ENCODE measurements at regions not wholly inside any gene's neighbourhood (a gene's known extent, or its start where the extent isn't known, plus 50 kb on each side); places are given as distances from the start of the nearest gene placed in this dataset.
"Not testable (repeated sequence)": the region's sequence is repeated elsewhere in the genome, so short reads cannot be mapped to it uniquely, and the experiment has no call there.

DNA sequence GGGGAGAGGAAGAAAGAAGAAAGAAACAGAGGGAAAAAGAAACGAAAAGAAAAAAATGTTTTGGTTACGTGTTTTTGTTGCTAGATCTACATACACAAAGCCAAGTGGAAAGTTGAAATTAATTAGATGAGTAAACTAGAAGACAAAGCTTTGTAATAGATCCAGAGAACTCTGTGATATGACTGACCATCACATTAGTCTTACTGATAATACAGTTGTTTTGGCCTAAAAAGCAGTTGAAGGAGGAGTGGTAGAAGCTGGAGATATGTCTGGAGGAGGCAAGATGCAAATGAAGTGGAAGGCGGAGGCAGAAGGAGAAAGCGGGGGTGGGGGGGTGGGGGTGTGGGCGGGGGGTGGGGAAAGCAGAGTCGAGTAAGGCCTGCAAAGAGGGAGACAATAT is 500.1 kb upstream of the ID4 start:
- no peak for DNase-seq

- DNase-seq = no peak
These were observed 494.6 kb upstream of the ID4 start for GRCh38 chr6:19342616-19343015.

GRCh38 chr6:19349429-19349828 is 487.7 kb upstream of the ID4 start:
- no peak for DNase-seq

- no peak for DNase-seq
These were observed 483.0 kb upstream of the ID4 start for GRCh38 chr6:19354181-19354580.

DNA sequence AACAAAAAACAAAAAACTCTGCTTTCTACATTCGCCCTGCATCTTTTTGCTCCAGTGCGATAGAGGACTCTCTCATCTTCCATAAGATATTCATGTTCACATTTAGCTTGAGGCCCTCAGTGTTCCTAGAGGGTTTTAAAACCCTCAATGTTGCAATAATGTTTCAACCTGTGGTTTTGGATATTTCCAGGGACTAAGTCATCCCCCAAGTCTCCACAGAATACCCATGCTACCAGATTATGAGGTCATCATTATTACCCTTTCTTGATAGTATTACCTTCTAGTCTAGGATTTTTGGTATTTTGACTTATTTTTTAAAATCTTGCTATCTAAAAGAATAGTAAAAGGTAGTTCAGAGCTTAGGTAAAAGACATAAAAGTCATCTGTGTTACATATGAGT is 480.5 kb upstream of the ID4 start:
- DNase-seq = no peak

DNA sequence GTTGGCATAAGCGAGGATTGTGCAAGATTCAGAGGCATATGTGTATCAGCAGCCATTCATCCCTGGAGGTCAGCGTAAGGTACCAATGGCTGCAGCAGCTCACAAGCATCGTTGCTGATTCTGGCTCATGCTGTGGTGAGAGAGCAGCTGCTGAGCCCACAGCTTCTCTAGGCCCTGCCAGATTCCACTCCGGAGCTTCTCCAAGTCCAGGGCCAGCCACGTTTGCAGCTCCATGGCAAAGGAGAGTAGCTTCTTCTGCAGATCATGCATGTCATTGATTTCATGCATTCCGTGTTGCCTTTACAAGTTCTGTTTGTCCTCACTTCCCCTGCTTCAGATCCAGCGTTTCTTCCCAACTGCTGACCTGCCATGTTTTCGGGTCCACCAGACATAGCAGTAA is 474.8 kb upstream of the ID4 start:
- DNase-seq = no peak

- DNase-seq = no peak
These were observed 468.7 kb upstream of the ID4 start for GRCh38 chr6:19368511-19368910.

DNA sequence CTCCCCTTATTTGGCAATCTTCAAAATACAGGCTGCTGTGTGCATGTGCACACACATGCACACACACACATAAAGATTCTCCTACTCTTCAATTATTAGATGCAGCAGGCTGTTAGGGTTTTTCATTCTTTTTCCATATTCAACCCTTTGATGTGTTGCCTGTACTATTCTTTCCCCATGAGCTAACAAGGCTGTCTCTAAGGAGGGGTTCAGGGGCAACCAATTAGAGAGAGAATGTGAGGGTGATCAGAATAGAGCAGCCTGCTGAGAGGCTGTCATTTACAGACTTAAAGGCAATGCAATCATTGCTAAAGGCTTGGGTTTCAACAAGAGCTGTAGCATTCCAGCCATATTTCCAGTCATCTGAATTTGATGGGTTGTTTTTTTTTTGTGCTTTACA is 467.4 kb upstream of the ID4 start:
- DNase-seq = no peak

DNA sequence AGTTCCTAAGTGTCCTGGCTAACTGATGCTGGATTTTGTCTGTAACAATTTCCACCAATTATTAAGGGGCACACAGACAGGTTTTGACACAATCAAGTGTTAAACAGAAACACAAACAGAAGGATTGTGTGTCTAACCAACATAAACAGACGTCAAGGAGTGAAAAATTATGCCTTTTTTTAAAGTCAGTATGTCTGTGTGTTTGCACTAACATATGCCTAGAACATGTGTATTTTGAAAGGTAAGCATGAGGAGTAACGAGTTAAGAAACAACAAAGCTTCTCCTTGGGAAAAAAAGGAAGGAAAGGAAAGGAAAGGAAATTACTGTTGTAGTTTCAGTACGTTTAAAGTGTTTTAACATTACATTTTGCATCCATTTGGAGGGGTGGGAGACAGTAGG is 466.3 kb upstream of the ID4 start:
- no peak for DNase-seq

- no peak for DNase-seq
These were observed 461.6 kb upstream of the ID4 start for GRCh38 chr6:19375613-19376012.

DNA sequence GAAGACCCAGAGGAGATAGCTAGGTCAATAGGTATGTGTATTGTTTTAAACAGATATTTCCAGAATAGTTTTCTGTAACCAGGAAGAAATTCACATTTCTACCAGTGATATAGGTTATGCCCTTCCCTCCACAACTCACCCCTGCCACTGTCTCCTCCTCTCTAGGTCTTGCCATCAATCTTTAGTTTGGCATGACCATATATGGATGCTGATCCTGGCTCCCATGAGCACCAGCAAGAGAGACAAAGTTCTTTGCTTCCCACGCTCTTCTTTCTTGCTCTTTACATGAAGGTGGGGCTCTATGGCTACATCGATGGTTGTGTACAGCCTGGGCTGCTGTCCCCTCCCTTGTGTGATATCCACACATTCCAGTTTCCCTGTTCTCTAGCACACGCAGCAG is 459.4 kb upstream of the ID4 start:
- no peak for DNase-seq

- DNase-seq = no peak
These were observed 456.9 kb upstream of the ID4 start for GRCh38 chr6:19380293-19380692.

GRCh38 chr6:19382676-19383075 is 454.5 kb upstream of the ID4 start:
- no peak for DNase-seq

- no peak for DNase-seq
These were observed 445.2 kb upstream of the ID4 start for GRCh38 chr6:19391926-19392325.

DNA sequence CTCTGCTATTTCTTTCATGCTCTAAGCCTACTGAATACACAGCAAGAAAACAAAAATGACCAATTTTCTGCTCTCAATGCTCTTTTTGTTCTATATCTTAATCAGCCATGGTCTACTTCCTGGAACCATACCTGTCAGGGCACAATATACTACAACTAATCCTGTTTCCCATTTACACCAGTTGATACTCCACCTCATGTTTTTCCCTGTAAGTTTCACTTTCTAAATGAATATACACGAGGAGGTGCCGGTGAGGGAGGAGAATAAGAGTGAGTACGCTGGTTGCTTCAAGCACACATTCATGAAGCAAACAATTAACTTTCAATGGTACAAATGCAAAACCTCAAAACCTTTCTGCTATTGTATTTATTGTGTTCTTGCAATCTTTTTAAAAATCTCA is 443.1 kb upstream of the ID4 start:
- no peak for DNase-seq

DNA sequence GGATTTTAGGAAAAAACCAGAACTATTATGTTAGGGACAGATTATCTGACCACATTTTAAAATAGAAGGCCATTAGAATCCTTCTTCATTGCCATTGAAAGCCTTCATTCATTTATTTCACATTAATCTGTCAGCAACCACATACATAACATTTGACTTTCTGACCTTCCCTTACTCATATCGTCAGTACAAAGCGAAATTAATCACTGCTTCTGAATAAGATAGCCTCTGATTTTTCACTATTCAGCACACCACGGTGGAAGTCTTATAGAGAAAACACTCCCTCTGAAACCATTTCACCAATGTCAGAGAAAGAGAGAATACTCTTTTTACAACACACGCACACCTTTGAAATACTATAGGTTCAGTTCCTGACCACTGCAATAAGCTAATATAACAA is 442.5 kb upstream of the ID4 start:
- DNase-seq = no peak

DNA sequence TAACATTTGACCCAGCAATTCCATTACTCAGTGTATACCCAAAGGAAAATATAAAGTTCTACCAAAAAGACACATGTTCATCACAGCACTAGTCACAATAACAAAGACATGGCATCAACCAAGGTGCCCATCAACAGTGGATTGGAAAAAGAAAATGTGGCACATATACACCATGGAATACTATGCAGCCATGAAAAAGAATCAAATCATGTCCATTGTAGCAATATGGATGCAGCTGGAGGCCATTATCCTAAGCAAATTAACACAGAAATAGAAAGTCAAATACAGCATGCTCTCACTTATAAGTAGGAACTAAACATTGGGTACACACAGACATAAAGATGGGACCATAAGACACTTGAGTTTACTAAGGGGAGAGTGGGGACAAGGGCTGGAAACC is 441.9 kb upstream of the ID4 start:
- no peak for DNase-seq

GRCh38 chr6:19399406-19399805 is 437.8 kb upstream of the ID4 start:
- DNase-seq = no peak

DNA sequence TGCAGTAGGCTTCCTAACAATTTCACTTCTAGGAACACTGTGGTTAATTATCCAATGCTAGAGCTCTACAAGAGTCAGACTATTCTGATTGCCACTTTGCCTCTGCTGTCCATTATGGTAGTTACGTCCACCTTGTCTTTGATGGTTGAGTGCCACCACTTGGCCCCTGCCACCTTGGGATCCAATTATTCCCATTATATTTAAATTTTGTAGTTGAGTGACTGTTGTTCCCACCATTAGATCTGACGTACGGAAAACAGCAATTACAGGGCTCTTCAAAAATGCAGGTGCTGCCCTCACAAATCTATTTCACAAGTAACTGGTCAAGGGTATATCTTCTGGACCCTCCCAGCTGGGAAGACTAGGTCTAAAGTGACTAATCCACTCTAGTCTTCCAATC is 432.3 kb upstream of the ID4 start:
- DNase-seq = not testable (repeated sequence)

DNA sequence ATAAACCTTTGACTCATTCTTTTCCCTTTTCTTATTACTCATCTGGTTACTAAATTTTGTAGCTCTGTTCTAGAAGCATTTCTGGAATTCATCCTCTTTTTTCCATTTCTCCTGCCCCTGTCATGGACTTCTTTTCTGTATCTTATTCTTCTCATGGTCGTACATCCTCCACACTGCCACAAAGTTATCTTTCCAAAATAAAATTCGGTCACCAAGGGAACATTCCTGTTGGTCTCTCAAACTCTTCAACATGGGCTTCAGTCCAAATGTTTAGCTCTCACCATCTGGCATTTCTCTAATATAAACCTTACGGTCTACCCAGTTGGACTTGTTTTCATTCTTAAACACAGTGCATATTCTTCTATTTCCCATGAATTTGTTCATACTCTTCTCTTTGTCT is 428.8 kb upstream of the ID4 start:
- DNase-seq = no peak

- DNase-seq = no peak
These were observed 426.7 kb upstream of the ID4 start for GRCh38 chr6:19410481-19410880.

DNA sequence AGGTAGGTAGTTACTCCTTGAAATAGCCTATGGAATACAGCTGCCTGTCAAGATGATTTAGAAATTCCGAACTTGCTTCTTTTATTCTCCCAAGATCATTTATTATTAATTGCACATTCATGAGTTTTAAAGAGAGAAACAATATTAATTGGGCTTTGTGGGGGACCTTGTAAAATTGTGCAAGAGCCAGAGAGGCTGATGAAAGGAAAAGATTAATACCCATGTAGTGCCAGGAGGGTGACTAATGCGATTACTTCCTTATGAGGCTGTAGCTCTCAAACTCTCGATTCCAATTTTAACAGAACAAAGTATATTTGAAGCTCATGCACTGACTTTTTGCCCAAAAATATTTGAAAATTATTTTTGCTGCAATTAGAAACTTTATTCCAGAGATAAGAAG is 423.8 kb upstream of the ID4 start:
- DNase-seq = no peak

GRCh38 chr6:19415605-19416326 is 421.4 kb upstream of the ID4 start:
- no peak for DNase-seq

DNA sequence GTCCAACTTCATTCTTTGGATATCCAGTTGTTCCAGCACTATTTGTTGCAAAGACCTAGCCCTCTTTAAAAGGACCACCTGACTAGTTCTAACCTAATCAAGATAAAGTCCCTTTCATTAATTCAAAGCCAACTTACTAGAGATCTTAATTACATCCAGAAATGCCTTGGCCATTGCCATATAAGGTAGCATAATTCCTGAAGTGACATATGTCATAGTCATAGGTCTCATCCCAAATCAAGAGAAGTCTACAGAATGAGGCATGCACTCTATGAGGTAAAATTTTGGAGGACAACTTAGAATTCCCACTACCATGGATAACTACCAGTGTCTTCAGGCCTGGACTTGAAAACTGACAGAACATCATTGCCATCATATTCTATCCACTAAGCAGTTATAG is 420.4 kb upstream of the ID4 start:
- no peak for DNase-seq

GRCh38 chr6:19417713-19418112 is 419.5 kb upstream of the ID4 start:
- no peak for DNase-seq

DNA sequence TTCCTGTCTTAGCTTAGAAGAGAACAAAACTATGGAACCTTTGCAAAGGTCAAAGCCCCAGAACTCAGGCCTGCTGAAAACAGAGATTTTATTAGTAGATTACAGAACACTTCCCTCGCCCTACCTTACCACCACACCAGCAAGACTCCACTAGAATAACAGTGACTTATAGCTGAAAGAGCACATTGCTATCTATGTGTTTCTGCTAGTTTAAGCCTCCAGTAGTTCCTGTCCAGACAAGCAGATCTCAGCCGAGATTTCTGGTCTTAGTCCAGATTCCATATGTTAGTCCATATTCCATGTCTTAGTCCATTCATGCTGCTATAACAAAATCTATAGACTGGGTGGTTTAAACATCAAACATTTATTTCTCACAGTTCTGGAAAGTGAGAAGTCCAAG is 412.3 kb upstream of the ID4 start:
- no peak for DNase-seq

Data from stimulated activated CD4-positive, alpha-beta T cell treated with anti-CD3 and anti-CD28 coated beads, Interleukin-1b, Interleukin-23, amount 100 ng/mL, for 48 hours (primary cell).